ENCODE measurements at regions not wholly inside any gene's neighbourhood (a gene's known extent, or its start where the extent isn't known, plus 50 kb on each side); places are given as distances from the start of the nearest gene placed in this dataset.
"Not testable (repeated sequence)": the region's sequence is repeated elsewhere in the genome, so short reads cannot be mapped to it uniquely, and the experiment has no call there.

- no peak for DNase-seq (ENCODE audit: low read depth, low spot score)
- TF ChIP-seq, protein P1, sequence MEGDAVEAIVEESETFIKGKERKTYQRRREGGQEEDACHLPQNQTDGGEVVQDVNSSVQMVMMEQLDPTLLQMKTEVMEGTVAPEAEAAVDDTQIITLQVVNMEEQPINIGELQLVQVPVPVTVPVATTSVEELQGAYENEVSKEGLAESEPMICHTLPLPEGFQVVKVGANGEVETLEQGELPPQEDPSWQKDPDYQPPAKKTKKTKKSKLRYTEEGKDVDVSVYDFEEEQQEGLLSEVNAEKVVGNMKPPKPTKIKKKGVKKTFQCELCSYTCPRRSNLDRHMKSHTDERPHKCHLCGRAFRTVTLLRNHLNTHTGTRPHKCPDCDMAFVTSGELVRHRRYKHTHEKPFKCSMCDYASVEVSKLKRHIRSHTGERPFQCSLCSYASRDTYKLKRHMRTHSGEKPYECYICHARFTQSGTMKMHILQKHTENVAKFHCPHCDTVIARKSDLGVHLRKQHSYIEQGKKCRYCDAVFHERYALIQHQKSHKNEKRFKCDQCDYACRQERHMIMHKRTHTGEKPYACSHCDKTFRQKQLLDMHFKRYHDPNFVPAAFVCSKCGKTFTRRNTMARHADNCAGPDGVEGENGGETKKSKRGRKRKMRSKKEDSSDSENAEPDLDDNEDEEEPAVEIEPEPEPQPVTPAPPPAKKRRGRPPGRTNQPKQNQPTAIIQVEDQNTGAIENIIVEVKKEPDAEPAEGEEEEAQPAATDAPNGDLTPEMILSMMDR (IDR thresholded peaks at IDR 0.05; ENCODE audit: insufficient read depth, low read length, missing control alignments) = no peak
Observed at GRCh38 chr3:82558081-82558480, 796.6 kb upstream of the GBE1 start.

GRCh38 chr3:82556113-82556512, 794.7 kb upstream of the GBE1 start:
- CTCF ChIA-PET = no interaction called here
- H3K4me3 ChIP-seq (ENCODE audit: low read depth, low read length) = no peak overlapping the region
- POLR2A ChIA-PET = no interaction called here
- no peak for DNase-seq (ENCODE audit: low read depth, low spot score)
- TF ChIP-seq, protein P1 (IDR thresholded peaks at IDR 0.05; ENCODE audit: insufficient read depth, low read length, missing control alignments) = no peak

More at GRCh38 chr3:82558081-82558480, 796.6 kb upstream of the GBE1 start:
- H3K4me3 ChIP-seq (ENCODE audit: low read depth, low read length) = no peak overlapping the region
- ChIA-PET POLR2A (no interaction called here), CTCF (no interaction called here)

- H3K4me3 ChIP-seq (ENCODE audit: low read depth, low read length); CTCF ChIA-PET; POLR2A ChIA-PET; DNase-seq (ENCODE audit: low read depth, low spot score): not testable (repeated sequence)
Observed at GRCh38 chr3:82542556-82542955, 781.1 kb upstream of the GBE1 start.

GRCh38 chr3:82521657-82522056, 760.2 kb upstream of the GBE1 start:
- POLR2A ChIA-PET = no interaction called here

GRCh38 chr3:82520846-82521245, 759.4 kb upstream of the GBE1 start:
- H3K4me3 ChIP-seq (ENCODE audit: low read depth, low read length) = no peak overlapping the region
- ChIA-PET CTCF (no interaction called here), POLR2A (no interaction called here)
- no peak for DNase-seq (ENCODE audit: low read depth, low spot score)
- TF ChIP-seq, protein P1 (IDR thresholded peaks at IDR 0.05; ENCODE audit: insufficient read depth, low read length, missing control alignments) = no peak

More at GRCh38 chr3:82521657-82522056, 760.2 kb upstream of the GBE1 start:
- TF ChIP-seq, protein P1 (IDR thresholded peaks at IDR 0.05; ENCODE audit: insufficient read depth, low read length, missing control alignments) = no peak
- H3K4me3 ChIP-seq (ENCODE audit: low read depth, low read length) = no peak overlapping the region
- CTCF ChIA-PET = no interaction called here
- no peak for DNase-seq (ENCODE audit: low read depth, low spot score)

DNA sequence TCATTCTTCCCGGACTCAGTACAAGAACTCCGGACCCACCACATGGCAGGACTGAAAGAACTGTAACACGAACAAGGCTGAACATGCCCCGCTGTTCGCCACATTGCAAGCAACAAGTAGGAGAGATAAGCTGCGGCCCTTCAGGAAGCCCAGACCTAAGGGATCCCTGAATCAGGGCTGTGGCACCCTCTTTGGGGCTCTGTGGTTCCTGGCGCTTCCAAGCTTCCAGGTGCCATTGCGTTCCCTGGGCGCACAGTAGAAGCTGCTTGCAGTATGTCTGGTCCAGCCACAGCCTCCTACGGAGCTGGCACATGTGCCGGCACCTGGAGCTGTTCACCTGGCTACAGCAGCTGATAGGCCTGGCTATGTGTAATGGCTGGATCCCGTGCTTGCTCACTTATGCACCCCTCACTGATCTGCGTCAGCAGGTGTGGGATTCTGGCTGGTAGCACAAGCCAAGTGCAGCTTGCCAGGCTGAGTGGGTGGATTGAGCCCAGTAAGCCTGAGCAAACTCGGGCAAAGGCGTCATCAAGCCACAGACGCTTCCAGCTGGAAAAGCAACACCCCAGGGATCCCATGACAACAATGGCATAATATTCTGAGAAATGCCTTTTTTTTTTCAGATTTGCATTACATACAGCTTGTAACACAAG, 748.6 kb upstream of the GBE1 start:
- DNase-seq (ENCODE audit: low read depth, low spot score) = no peak
- TF ChIP-seq, protein P1 (IDR thresholded peaks at IDR 0.05; ENCODE audit: insufficient read depth, low read length, missing control alignments) = no peak
- POLR2A ChIA-PET = no interaction called here
- CTCF ChIA-PET = no interaction called here
- H3K4me3 ChIP-seq (ENCODE audit: low read depth, low read length) = no peak overlapping the region
